ENCODE measurements at regions not wholly inside any gene's neighbourhood (a gene's known extent, or its start where the extent isn't known, plus 50 kb on each side); places are given as distances from the start of the nearest gene placed in this dataset.

GRCh38 chr15:70491641-70492040, 271.7 kb downstream of the UACA start:
- no peaks in the 10 kb centered on the region for H3K36me3 ChIP-seq (ENCODE audit: low read depth)
- no peaks in the 10 kb centered on the region for H3K9me3 ChIP-seq (ENCODE audit: severe bottlenecking)
- H3K27ac ChIP-seq (ENCODE audit: poor library complexity, severe bottlenecking) = peak overlapping the region; percentile 79
- no peak overlapping the region for H3K4me3 ChIP-seq (ENCODE audit: severe bottlenecking)
- ATAC-seq (ENCODE audit: low read depth) (no peak), DNase-seq (ENCODE audit: low spot score) (no peak)
- H3K4me1 ChIP-seq (ENCODE audit: insufficient read depth, poor library complexity, severe bottlenecking) = peaks cover 43% of the 10 kb centered on the region
- no peak for TF ChIP-seq CTCF (IDR thresholded peaks at IDR 0.05; ENCODE audit: poor library complexity, severe bottlenecking)
- H3K27me3 ChIP-seq (ENCODE audit: insufficient read depth, poor library complexity, severe bottlenecking) = no peaks in the 10 kb centered on the region

- ATAC-seq (ENCODE audit: low read depth) (no peak), DNase-seq (ENCODE audit: low spot score) (no peak)
- no peak for TF ChIP-seq CTCF (IDR thresholded peaks at IDR 0.05; ENCODE audit: poor library complexity, severe bottlenecking)
- Histone ChIP-seq H3K9me3 (ENCODE audit: severe bottlenecking) (no peaks in the 10 kb centered on the region), H3K27me3 (ENCODE audit: insufficient read depth, poor library complexity, severe bottlenecking) (no peaks in the 10 kb centered on the region), H3K4me1 (ENCODE audit: insufficient read depth, poor library complexity, severe bottlenecking) (peaks cover 47% of the 10 kb centered on the region), H3K36me3 (ENCODE audit: low read depth) (no peaks in the 10 kb centered on the region), H3K27ac (ENCODE audit: poor library complexity, severe bottlenecking) (no peak overlapping the region), H3K4me3 (ENCODE audit: severe bottlenecking) (no peak overlapping the region)
Observed at GRCh38 chr15:70491201-70491621, 272.1 kb downstream of the UACA start.

- H3K27ac ChIP-seq (ENCODE audit: poor library complexity, severe bottlenecking) = no peak overlapping the region
Observed at GRCh38 chr15:70490838-70491155, 272.6 kb downstream of the UACA start.

GRCh38 chr15:70490148-70490837, 273.1 kb downstream of the UACA start:
- Histone ChIP-seq H3K9me3 (ENCODE audit: severe bottlenecking) (no peaks in the 10 kb centered on the region), H3K4me3 (ENCODE audit: severe bottlenecking) (no peak overlapping the region), H3K36me3 (ENCODE audit: low read depth) (no peaks in the 10 kb centered on the region), H3K27me3 (ENCODE audit: insufficient read depth, poor library complexity, severe bottlenecking) (no peaks in the 10 kb centered on the region), H3K27ac (ENCODE audit: poor library complexity, severe bottlenecking) (no peak overlapping the region), H3K4me1 (ENCODE audit: insufficient read depth, poor library complexity, severe bottlenecking) (peaks cover 40% of the 10 kb centered on the region)
- TF ChIP-seq CTCF (IDR thresholded peaks at IDR 0.05; ENCODE audit: poor library complexity, severe bottlenecking) = no peak
- no peak for DNase-seq (ENCODE audit: low spot score)
- no peak for ATAC-seq (ENCODE audit: low read depth)

More at GRCh38 chr15:70490838-70491155, 272.6 kb downstream of the UACA start:
- H3K4me3 ChIP-seq (ENCODE audit: severe bottlenecking) = no peak overlapping the region
- no peak for DNase-seq (ENCODE audit: low spot score)
- H3K36me3 ChIP-seq (ENCODE audit: low read depth) = no peaks in the 10 kb centered on the region
- ATAC-seq (ENCODE audit: low read depth) = no peak
- peaks cover 45% of the 10 kb centered on the region for H3K4me1 ChIP-seq (ENCODE audit: insufficient read depth, poor library complexity, severe bottlenecking)
- H3K9me3 ChIP-seq (ENCODE audit: severe bottlenecking) = no peaks in the 10 kb centered on the region
- no peak for TF ChIP-seq CTCF (IDR thresholded peaks at IDR 0.05; ENCODE audit: poor library complexity, severe bottlenecking)
- H3K27me3 ChIP-seq (ENCODE audit: insufficient read depth, poor library complexity, severe bottlenecking) = no peaks in the 10 kb centered on the region
